Brain microvascular endothelial cell (primary cell): ENCODE measurements at regions not wholly inside any gene's neighbourhood (a gene's known extent, or its start where the extent isn't known, plus 50 kb on each side); places are given as distances from the start of the nearest gene placed in this dataset.

Experiments used
- DNase-seq: peaks from one replicate; pipeline ENCODE4 v3.0.0-alpha.2; 2020
- H3K27ac ChIP-seq: fragments of 250-450 bp; sonication (Bioruptor Pico); 2 replicates; pipeline ENCODE4 v1.5.1; 2020; ENCODE audit warnings: mild to moderate bottlenecking, moderate library complexity
- H3K27me3 ChIP-seq: fragments of 250-450 bp; sonication (Bioruptor Pico); replicated peaks from 2 replicates; pipeline ENCODE4 v1.5.1; 2020; ENCODE audit warnings: mild to moderate bottlenecking
- H3K36me3 ChIP-seq: fragments of 250-450 bp; sonication (Bioruptor Pico); replicated peaks from 2 replicates; pipeline ENCODE4 v1.5.1; 2020; ENCODE audit warnings: mild to moderate bottlenecking
- H3K4me3 ChIP-seq: 2 replicates; pipeline ENCODE4 v1.5.1; 2011; ENCODE audit warnings: low read depth, mild to moderate bottlenecking, control low read depth, low read length, moderate library complexity
- CTCF ChIP-seq: IDR thresholded peaks from 2 replicates; pipeline ENCODE4 v1.5.1; 2011; ENCODE audit warnings: low read depth, mild to moderate bottlenecking, moderate library complexity, low read length, control low read depth, inconsistent platforms; ENCODE audit errors: missing control alignments
- in situ Hi-C: cut with HindIII; loops from 2 replicates; pipeline ENCODE4 v1.10.0; 2017; ENCODE audit warnings: low sequenced_read_pairs, low pct_ligation_motif_present

GRCh38 chr12:94855853-94856252 lies 147.6 kb downstream of the NDUFA12 start:
- no peak for TF ChIP-seq CTCF
- no peaks in the 10 kb centered on the region for H3K36me3 ChIP-seq
- no peak for DNase-seq
- H3K27ac ChIP-seq: no peak overlapping the region
- H3K4me3 ChIP-seq: no peak overlapping the region
- in situ Hi-C loops: no loop called here
- H3K27me3 ChIP-seq: no peaks in the 10 kb centered on the region

- H3K27ac ChIP-seq: no peak overlapping the region
- H3K27me3 ChIP-seq: no peaks in the 10 kb centered on the region
- DNase-seq: no peak
- H3K4me3 ChIP-seq: no peak overlapping the region
- H3K36me3 ChIP-seq: no peaks in the 10 kb centered on the region
- TF ChIP-seq CTCF: no peak
- in situ Hi-C loops: no loop called here
These were observed 152.0 kb downstream of the NDUFA12 start for GRCh38 chr12:94851396-94852028.

DNA sequence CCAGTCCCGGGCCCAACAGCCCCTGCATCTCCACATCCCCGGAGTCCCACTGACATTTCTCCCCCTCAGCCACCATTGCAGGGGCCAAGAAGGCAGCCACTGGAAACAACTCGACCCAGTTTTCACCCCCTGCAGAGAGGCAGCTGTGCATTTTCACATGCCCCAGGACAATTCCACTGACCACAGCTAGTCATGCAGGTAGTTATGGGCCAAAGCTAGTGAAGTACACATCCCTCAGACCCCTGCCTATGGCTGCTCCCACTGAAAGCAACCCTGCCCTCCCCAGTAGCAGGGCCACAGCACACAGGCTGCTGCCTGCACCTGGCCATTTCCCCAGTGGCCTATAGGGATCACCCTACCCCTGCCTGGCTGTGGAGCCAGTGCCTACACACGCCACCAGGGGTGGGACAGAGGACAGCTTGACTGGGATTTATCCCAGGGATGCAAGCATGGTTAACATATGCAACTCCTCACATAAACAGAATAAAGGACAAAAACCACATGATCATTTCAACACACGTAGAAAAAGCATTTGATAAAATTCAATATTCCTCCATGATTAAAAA lies 154.0 kb downstream of the NDUFA12 start:
- H3K27me3 ChIP-seq: no peaks in the 10 kb centered on the region
- H3K4me3 ChIP-seq: no peak overlapping the region
- TF ChIP-seq CTCF: no peak
- no peak for DNase-seq
- H3K36me3 ChIP-seq: no peaks in the 10 kb centered on the region
- H3K27ac ChIP-seq: no peak overlapping the region
- in situ Hi-C loops: no loop called here

GRCh38 chr12:94848966-94849365 lies 154.5 kb downstream of the NDUFA12 start:
- Histone ChIP-seq H3K27ac (no peak overlapping the region), H3K36me3 (no peaks in the 10 kb centered on the region), H3K27me3 (no peaks in the 10 kb centered on the region), H3K4me3 (no peak overlapping the region)
- in situ Hi-C loops: no loop called here
- DNase-seq: no peak
- TF ChIP-seq CTCF: no peak

DNA sequence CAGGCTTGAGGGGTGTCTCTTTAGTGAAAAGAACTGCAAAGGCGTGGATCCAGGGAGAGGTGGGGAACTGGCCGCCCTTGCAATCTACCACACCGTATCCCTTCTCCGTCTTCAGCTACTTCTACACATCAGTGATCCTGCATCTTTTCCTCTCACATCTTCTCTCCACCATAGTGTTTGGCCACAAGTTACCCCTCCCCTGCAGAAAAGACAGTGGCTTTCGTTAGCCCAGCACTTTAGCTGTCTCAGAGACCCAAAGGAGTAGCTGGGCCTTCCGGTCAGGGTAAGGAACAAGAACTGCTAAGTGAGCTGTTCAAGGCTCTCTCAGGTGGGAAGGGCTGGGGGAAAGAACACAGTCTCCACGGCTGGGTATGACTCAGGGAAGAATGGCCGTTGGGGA lies 158.4 kb downstream of the NDUFA12 start:
- H3K27ac ChIP-seq: no peak overlapping the region
- TF ChIP-seq CTCF: no peak
- H3K36me3 ChIP-seq: no peaks in the 10 kb centered on the region
- H3K4me3 ChIP-seq: no peak overlapping the region
- H3K27me3 ChIP-seq: no peaks in the 10 kb centered on the region
- no peak for DNase-seq
- in situ Hi-C loops: no loop called here

DNA sequence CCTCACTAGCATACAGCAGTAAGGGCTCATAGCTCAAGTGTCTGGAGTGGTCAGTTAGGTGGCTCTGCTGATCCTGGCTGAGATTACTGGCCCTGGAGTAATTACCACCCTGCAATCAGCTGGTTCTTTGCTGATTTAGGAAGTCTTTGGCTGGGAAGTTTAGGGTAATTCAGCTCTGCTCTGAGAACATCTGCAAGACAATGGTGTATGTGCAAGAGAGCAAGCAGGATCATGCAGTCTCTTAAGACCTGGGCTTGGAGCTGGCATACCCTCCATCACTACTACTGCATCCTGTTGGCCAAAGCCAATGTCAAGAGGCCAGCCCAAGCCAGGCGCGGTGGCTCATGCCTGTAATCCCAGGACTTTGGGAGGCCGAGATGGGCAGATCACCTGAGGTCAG lies 159.0 kb downstream of the NDUFA12 start:
- Histone ChIP-seq H3K4me3 (no peak overlapping the region), H3K36me3 (no peaks in the 10 kb centered on the region), H3K27ac (no peak overlapping the region), H3K27me3 (no peaks in the 10 kb centered on the region)
- in situ Hi-C loops: no loop called here
- no peak for TF ChIP-seq CTCF
- DNase-seq: no peak
